NOMO-1 (cell line): ENCODE measurements at regions not wholly inside any gene's neighbourhood (a gene's known extent, or its start where the extent isn't known, plus 50 kb on each side); places are given as distances from the start of the nearest gene placed in this dataset.
"Not testable (repeated sequence)": the region's sequence is repeated elsewhere in the genome, so short reads cannot be mapped to it uniquely, and the experiment has no call there.

ENCODE experiments used
- DNase-seq, 2 experiments: peaks; one replicate each; lab custom pipeline; 2025; ENCODE audit not compliant: unreplicated experiment in 2 of 2; lab: John Stamatoyannopoulos, UW

DNA sequence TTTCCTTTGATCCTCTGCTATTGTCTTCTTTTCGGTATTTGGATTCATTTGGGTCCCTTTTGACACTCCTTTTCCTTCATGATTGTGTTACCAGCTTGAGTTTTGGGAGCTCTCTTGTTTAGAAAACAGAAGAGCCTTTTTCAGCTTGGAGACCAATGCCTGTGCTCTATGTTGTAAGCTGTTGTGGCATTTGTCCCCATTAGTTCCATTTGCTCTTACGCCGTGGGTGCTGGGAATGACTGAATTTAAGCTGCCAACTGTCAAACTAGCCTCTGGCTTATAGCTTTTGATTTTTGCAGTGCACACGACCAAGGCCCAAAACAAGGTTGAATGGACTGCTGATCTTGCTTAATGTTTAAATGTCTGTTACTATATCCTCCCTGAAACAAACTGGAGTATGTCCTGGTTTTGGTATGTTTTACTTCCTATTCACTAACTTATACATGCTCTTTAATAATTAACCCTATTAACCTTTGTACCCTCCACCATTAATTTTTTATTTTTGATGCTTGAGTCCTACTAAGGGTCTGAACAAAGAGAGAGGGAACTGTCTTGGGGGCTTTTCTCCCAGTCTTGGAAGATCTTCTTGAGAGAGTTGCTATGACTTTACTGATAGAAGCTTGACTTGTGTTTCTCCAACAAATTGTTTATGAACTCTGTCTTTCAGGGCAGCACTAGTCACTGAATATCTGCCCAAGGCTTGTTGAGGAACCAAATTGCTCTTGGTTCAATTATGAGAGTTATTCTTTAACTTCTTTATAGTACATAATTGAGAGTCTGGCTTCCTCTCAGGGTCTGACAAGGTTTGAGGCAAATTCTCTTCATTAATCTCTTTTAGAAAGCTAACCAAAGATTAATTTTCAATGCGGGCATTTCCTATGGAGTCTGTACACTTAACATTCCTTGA lies 100.3 kb upstream of the SIRPG start:
- DNase-seq = peak in 1 of 2 experiments; percentile 58

DNA sequence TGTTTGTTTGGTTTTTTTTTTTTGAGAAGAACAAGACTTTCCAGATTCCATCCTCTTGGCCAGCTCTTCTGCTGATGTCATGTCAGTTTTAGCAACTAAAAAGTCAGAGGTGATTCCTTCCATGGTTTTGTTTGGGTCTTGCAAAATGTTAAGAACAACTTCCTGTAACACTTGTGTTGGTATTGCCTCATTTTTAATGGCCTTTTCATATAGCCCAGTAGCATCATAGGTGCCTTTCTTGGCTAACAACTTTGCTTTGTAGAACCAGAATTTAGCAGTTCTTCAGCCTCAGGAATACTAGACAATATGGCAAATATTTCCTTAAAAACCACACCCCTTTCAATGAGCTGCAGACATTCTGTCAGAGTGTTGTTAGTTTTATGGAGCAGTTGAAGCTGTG lies 99.5 kb upstream of the SIRPG start:
- DNase-seq = peak; percentile 84 to 92

DNA sequence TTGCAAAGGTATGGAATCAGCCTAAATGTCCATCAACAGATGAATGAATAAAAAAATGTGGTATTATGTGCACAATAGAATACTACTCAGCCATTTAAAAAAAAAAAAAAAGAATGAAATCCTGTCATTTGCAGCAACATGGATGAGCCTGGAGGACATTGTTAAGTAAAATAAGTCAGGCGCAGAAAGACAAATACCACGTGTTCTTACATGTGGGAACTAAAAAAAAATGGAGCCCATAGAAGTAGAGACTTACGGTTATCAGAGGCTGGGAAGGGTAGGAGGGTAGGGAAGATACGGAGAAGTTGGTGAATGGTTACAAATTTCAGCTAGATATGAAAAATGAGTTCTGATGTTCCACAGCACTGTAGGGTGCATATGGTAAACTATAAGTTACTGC lies 97.2 kb upstream of the SIRPG start:
- DNase-seq = no peak

DNA sequence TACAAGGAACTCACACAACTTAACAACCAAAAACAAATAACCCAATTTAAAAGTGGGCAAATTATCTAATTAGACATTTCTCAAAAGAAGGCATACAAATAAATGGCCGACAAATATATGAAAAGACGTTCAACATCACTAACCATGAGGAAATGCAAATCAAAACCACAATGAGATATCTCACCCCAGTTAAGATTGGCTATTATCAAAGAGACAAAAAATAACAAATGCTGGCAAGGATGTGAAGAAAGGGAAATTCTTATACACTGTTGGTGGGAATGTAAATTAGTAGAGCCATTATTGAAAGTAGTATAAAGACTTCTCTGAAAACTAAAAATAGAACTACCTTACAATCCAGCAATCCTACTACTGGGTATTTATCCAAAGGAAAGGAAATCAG lies 96.7 kb upstream of the SIRPG start:
- no peak for DNase-seq

DNA sequence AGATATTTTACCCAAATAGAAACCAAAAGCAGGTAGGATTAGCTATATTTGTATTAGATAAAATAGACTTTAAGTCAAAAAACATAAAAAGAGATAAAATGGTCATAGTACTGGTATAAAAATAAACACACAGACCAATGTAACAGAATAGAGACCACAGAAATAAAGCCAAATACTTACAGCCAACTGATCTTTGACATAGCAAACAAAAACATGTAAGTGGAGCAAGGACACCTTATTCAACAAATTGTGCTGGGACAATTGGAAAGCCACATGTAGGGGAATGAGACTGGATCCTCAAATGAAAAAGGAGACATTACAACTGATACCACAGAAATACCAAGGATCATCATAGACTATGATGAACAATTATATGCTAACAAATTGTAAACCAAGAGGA lies 94.5 kb upstream of the SIRPG start:
- no peak for DNase-seq

DNA sequence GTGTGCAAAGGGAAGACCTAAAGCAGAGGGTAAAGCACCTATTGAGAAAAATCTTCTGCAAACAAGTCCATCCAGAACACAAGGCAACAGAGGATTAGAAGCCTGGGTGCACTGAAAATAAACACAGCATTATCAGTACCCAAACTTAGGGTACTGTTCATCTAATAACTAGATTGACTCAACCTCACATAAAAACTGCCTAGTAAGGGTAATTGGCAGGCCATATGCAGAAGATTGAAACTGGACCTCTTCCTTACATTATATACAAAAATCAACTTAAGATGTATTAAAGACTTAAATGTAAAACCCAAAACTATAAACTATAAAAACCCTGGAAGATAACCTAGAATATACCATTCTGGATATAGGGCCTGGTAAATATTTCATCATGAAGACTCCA lies 91.2 kb upstream of the SIRPG start:
- DNase-seq = no peak

DNA sequence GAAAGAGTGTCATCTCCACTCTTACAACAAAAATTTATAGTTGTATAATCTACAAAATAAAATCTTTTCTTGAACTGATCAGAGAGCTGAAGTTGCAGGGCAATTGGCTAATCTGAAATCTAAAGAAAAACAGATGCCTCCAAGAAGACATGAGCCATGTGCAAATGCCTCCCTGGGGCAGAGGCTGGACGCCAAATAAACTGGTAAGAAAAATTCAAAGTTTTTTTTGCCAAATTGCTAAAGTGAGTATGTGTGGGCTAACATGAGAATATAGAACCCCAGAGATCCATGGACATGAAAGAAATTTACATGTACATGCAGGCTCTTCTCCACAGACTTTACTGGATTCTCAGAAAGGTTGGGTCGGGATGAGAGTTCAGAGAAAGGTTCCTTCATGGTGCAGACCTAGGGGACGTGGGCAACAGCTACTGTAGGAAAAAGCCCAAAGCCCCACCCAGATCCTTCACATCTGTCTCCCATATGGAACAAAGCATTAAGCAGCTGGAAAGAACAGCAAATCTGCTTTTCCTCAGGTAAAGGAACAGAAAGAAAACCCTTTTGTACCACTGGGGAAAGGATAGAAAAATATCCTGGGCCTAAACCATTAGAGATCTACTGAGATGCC lies 90.5 kb upstream of the SIRPG start:
- DNase-seq = no peak

DNA sequence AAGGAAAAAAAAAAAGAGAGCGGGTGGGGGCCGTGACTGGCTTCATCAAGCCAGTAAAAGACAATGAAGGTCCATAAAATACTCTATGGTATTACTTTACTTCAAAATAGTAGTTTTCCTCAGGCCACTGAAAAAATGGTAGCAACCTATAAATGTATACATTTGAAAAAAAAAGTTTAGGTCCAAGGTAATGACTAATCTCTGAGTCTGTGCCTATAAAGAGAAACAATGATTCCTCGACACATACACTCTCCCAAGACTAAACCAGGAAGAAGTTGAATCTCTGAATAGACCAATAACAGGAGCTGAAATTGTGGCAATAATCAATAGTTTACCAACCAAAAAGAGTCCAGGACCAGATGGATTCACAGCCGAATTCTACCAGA lies 84.5 kb upstream of the SIRPG start:
- not testable (repeated sequence) for DNase-seq

DNA sequence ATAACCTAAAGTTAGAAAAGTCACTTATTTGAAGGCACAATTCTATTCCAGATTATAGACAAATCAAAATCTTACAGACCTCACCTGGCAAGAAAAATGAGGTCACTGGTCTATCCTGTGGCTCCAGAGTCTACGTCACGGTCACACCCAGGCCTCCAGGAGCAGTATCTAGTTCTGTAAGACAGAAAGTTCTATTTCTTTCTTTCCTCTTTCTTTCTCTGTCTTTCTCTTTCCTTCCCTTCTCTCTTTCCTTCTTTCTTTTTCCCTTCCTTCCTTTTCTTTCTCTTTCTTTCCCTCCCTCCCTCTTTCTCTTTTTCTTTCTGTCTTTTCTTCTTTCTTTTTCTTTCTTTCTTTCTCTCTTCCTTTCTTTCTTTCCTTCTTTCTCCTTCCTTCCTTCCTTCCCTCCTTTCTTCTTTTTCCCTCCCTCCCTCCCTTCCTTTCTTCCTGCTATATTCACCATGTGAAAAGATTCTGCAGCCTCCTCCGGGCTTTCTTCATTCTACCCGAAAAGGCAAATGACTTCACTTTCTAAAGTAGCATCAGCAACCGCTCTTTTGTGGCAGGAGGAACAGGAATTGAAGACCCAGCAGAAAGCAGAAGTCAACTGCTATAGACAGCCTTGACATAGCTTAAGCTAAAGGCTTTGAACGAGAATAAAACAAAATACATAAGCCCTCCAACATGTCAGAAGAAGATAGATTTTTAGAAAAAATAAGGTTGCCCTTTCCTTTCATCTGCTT lies 83.9 kb upstream of the SIRPG start:
- peak; percentile 83 to 91 for DNase-seq

DNA sequence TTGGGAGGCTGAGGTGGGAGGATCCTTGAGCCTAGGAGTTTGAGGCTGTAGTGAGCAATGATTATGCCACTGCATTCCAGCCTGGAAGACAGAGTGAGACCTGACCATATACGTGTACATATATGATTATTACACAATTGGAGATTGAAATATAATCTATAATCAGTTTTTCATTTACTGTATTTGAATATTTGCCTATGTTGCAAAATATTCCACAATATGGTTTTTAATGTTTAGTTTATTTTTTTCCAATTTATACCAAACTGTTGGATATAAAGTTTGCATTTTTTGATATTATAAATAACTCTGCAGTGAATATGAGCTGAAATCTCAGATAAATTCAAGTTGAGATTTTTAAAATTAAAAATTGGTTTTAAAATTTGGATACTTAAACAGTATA lies 79.6 kb upstream of the SIRPG start:
- no peak for DNase-seq

DNA sequence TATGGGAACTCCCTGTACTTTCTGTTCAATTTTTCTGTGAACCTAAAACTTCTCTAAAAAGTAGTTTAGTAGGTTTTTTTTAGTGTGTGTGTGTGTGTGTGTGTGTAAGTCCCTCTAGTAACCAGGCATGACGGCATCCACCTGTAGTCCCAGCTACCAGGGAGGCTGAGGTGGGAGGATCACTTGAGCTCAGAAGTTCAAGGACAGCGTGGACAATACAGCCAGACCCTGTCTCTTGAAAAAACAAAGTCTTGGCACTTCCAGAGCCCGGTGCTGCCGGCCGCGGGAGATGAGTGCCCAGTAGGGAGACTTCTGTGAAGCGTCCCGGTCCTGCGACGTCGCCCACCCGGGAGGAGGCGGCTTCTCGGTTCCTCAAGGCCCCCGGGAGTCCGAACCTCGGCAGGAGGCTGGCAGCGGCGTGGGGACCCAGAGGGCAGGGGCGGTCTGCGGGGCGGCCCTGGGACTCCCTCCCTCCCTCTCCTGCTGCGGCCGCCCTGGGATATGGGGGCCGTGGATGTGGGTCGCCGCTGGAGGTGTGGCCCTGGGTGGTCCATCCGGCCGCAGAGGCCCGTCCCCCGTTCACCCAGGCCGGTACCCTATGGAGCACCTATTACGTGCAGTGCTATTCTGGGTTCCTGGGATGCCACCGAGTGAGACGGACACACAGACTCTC lies 78.0 kb upstream of the SIRPG start:
- no peak for DNase-seq

DNA sequence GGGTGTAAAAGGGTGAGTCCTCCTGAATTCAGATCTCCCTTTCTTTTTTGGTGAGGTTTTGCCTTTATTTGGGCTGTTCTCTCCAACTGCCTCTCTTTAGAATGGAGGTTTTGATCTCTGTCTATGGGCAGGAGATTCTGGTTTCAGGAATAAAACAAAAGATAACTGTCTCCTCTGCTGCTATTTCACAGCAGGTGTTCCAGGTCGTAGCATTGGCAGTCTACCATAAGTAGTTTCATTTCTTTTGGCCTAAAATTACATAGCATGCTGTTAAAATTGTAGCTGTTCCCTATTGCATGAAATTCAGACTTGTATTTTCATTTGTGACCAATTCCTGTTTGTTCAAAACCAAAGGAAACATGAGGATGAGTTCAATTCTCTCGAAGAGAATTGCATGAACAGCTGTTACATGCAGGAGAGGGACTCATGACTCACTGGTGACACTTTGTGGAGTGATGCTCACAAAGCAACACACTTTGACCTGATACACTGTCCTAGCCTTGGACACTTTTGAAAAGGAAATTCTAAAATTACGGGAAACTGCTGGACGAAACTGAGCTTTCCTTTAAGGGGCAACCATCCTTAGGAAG lies 76.8 kb upstream of the SIRPG start:
- DNase-seq = peak in 1 of 2 experiments; percentile 52

DNA sequence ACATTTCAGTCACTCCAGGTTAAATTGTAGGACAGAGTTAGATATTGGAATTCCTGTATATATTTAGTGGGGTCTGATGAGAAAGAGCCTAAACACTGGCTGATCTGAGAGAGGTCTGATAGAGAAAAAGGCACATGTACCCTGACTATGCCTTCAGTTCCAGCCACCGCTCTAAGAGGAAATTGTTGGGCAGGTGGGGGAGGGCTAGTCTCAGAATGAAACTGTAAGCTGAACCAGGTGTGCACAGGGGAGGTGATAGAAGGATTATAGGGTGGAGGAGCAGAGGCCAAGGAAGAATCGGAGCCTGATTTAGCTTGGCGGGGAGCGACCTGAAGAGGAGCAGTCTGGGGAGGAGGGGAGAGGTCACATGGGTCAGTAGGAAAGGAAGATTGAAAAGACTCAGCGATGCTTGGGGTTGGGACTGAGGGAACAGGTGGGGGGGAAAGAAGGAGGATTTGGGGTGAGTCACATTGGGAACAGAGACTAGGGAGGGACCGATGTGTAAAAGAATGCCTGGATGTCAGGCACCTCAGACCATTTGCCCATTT lies 74.3 kb upstream of the SIRPG start:
- DNase-seq = not testable (repeated sequence)

DNA sequence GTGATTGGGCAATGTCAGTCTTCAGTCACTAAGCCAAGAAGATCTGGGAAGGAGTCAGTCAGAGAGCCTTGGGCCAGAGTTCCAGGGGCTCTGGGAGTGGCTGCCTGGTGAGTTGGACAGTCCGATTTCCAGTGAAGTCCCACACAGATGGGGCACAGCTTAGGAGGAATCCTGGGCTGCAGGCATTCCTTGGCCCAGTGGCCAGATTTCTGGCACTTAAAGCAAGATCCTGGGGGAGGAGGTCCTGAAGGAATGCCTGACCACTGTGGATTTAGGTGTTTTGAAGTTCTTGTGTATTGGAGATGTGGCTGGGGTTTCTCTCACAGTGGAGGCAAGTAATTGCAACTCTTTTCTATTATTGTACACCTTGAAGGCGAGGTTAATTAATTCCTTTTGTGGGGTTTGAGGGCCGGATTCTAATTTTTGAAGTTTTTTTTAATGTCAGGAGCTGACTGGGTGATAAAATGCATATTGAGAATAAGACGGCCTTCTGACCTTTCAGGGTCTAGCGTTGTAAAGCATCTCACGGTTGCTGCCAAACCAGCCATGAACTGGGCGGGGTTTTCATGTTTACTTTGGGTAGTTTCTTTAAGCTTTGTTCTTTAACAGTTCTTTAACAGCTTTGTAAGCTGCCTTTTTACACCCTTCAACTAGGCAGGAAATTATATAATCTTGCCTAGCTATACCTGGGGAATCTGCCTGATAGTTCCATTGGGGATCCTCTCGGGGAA lies 73.6 kb upstream of the SIRPG start:
- DNase-seq = not testable (repeated sequence)

DNA sequence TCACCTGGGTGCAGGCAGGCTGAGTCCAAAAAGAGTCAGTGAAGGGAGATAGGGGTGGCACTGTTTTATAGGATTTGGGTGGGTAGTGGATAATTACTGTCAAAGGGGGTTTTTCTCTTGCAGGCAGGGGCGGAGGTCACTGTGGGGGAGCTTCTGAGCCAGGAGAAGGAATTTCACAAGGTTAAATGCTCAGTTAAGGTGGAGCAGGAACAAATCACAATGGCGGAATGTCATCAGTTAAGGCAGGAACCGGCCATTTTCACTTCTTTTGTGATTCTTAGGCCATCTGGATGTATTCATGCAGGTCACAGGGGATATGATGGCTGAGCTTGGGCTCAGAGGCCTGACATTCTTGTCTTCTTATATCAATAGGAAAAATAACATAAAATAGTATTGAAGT lies 69.7 kb upstream of the SIRPG start:
- not testable (repeated sequence) for DNase-seq

DNA sequence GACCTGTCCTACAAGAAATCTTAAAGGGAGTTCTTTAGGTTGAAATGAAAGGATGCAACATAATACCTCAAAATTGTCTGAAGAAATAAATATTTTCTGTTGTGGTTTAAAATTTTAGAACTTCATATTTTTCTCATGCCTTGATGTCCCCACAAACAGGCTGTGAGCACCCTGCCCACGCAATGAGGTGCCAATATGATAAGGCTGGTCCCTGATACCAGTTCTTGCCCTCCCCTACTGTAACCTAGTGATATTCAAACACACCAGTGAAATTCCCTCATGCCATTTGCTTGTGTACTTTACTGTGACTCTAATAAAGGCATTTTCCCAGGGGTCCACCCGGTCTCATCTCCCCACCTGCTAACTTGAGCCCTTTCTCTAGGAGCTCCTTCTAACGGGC lies 67.3 kb upstream of the SIRPG start:
- DNase-seq = no peak

DNA sequence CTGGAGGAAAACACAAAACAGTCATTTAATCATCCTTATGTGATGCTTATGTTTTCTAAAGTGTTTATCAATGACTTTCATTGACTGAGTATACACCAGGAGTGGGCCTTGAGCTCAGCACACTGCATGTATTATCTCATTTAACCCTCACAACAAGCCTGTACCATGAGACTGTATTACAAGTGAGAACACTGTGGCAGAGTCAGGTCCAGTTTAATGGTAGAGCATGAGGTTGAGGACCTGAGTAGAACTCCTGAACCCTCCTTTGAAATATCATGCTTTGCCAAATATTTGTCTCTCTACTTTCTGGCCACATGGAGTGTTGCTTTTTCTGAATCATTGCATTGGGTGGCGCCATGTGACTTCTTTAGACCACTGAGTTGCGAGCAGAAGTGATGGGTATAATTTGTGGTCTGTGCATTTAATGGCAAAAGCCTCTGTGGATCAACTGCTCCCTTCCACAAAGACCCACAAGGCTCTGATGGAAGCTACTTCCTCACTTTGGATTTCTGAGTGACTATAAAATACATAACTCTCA lies 65.0 kb upstream of the SIRPG start:
- DNase-seq = peak; percentile 62 to 83

DNA sequence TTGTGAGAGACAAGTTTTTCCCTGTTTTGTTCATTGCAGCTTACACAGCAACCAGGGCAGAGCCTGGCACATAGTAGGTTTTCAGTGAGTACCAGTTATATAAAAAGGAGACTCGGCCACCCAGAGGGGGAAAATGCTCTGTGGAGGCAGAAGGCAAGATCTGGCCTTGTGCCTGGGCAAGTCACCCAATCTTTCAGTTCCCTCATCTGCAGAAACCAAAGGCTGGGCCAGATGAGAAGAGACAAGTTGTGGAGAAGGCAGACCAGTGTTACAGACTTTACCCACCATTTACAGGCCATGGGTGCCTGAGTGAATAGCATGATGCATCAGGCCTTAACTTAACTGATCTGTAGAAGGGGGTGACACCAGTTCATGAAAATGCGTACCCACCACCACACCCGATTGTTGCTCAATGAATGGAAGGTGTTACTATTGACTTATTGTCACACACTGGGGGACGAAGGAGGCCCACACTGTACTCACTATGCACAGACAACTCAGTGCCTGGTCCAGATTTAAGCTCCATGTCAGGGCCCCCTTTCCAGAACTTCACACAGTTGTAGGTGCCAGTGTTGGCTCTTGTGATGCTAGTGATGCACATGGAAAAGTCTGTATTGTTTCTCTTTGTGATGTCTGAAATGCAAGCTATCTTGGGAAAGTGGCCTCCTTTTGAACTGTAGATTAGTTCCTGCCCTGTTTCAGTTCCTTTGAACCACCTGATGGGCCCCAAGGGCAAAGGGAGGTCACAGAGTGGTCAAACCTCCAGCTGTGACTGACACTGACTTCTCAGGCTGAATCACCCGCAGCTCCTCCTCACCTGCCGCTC lies 64.3 kb upstream of the SIRPG start:
- peak in 1 of 2 experiments; percentile 31 for DNase-seq
